ENCODE measurements at regions not wholly inside any gene's neighbourhood (a gene's known extent, or its start where the extent isn't known, plus 50 kb on each side); places are given as distances from the start of the nearest gene placed in this dataset.

GRCh38 chr4:38377195-38377594 lies 286.8 kb upstream of the KLF3 start (continued):
- TF ChIP-seq, protein P1, sequence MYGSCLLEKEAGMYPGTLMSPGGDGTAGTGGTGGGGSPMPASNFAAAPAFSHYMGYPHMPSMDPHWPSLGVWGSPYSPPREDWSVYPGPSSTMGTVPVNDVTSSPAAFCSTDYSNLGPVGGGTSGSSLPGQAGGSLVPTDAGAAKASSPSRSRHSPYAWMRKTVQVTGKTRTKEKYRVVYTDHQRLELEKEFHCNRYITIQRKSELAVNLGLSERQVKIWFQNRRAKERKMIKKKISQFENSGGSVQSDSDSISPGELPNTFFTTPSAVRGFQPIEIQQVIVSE (CRISPR knock-in tag; IDR thresholded peaks at IDR 0.05; ENCODE audit: borderline replicate concordance) = no peak
- no peak for TF ChIP-seq TEAD4 (CRISPR knock-in tag; IDR thresholded peaks at IDR 0.05)

- no peak for ATAC-seq
- POLR2A ChIA-PET = no interaction called here
- CTCF ChIA-PET = no interaction called here
- Mint-ChIP-seq H3K27me3 (ENCODE audit: low read depth) (no peaks in the 10 kb centered on the region), H3K9me3 (peaks cover 9% of the 10 kb centered on the region), H3K27ac (no peak overlapping the region), H3K4me1 (no peaks in the 10 kb centered on the region), H3K36me3 (no peaks in the 10 kb centered on the region), H3K4me3 (no peak overlapping the region)
- TF ChIP-seq, protein P2, sequence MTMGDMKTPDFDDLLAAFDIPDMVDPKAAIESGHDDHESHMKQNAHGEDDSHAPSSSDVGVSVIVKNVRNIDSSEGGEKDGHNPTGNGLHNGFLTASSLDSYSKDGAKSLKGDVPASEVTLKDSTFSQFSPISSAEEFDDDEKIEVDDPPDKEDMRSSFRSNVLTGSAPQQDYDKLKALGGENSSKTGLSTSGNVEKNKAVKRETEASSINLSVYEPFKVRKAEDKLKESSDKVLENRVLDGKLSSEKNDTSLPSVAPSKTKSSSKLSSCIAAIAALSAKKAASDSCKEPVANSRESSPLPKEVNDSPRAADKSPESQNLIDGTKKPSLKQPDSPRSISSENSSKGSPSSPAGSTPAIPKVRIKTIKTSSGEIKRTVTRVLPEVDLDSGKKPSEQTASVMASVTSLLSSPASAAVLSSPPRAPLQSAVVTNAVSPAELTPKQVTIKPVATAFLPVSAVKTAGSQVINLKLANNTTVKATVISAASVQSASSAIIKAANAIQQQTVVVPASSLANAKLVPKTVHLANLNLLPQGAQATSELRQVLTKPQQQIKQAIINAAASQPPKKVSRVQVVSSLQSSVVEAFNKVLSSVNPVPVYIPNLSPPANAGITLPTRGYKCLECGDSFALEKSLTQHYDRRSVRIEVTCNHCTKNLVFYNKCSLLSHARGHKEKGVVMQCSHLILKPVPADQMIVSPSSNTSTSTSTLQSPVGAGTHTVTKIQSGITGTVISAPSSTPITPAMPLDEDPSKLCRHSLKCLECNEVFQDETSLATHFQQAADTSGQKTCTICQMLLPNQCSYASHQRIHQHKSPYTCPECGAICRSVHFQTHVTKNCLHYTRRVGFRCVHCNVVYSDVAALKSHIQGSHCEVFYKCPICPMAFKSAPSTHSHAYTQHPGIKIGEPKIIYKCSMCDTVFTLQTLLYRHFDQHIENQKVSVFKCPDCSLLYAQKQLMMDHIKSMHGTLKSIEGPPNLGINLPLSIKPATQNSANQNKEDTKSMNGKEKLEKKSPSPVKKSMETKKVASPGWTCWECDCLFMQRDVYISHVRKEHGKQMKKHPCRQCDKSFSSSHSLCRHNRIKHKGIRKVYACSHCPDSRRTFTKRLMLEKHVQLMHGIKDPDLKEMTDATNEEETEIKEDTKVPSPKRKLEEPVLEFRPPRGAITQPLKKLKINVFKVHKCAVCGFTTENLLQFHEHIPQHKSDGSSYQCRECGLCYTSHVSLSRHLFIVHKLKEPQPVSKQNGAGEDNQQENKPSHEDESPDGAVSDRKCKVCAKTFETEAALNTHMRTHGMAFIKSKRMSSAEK (CRISPR knock-in tag; IDR thresholded peaks at IDR 0.05; ENCODE audit: borderline replicate concordance) = no peak
- no peak for TF ChIP-seq ELF4 (CRISPR knock-in tag; IDR thresholded peaks at IDR 0.05; ENCODE audit: low read depth)
- no peak for TF ChIP-seq TEAD4 (CRISPR knock-in tag; IDR thresholded peaks at IDR 0.05)
- TF ChIP-seq, protein P3, sequence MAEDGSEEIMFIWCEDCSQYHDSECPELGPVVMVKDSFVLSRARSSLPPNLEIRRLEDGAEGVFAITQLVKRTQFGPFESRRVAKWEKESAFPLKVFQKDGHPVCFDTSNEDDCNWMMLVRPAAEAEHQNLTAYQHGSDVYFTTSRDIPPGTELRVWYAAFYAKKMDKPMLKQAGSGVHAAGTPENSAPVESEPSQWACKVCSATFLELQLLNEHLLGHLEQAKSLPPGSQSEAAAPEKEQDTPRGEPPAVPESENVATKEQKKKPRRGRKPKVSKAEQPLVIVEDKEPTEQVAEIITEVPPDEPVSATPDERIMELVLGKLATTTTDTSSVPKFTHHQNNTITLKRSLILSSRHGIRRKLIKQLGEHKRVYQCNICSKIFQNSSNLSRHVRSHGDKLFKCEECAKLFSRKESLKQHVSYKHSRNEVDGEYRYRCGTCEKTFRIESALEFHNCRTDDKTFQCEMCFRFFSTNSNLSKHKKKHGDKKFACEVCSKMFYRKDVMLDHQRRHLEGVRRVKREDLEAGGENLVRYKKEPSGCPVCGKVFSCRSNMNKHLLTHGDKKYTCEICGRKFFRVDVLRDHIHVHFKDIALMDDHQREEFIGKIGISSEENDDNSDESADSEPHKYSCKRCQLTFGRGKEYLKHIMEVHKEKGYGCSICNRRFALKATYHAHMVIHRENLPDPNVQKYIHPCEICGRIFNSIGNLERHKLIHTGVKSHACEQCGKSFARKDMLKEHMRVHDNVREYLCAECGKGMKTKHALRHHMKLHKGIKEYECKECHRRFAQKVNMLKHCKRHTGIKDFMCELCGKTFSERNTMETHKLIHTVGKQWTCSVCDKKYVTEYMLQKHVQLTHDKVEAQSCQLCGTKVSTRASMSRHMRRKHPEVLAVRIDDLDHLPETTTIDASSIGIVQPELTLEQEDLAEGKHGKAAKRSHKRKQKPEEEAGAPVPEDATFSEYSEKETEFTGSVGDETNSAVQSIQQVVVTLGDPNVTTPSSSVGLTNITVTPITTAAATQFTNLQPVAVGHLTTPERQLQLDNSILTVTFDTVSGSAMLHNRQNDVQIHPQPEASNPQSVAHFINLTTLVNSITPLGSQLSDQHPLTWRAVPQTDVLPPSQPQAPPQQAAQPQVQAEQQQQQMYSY (CRISPR knock-in tag; IDR thresholded peaks at IDR 0.05) = no peak
- no peak for TF ChIP-seq ZNF423 (CRISPR knock-in tag; IDR thresholded peaks at IDR 0.05)
- no peak for TF ChIP-seq JUN (CRISPR knock-in tag; IDR thresholded peaks at IDR 0.05)
- TF ChIP-seq NFYB (CRISPR knock-in tag; conservative IDR thresholded peaks at IDR 0.05; ENCODE audit: low read depth) = no peak
- no peak for TF ChIP-seq MYBL2 (CRISPR knock-in tag; IDR thresholded peaks at IDR 0.05)
- TF ChIP-seq, protein P4, sequence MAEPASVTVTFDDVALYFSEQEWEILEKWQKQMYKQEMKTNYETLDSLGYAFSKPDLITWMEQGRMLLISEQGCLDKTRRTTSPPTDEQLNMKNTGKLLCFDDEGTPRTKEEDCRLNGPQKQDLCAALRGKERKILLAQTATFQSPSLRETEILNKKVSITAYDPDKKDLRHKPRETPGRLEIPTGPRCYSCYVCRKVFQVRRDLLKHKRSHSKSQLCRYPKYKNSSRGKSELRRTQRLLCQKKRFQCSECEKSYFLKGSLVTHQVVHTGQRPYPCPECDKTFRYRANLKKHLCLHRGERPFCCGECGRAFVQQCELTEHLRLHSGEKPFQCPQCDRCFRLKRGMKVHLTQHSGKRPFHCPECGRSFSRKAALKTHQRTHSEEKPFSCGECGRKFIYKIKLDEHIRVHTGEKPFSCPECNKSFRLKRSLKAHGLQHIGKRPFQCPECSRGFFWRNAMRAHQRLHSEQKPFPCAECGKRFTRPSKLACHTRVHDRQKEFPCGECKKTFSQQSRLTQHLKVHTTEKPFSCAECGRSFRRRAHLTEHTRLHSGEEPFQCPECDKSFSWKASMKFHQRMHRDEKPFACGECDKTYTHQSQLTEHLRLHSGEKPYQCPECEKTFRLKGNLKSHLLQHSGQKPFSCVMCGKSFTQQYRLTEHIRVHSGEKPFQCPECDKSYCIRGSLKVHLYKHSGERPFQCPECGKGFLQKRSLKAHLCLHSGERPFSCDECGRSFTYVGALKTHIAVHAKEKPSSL (CRISPR knock-in tag; conservative IDR thresholded peaks at IDR 0.05) = no peak
- no peak for TF ChIP-seq JAZF1 (CRISPR knock-in tag; IDR thresholded peaks at IDR 0.05)
- TF ChIP-seq TP53 (CRISPR knock-in tag; IDR thresholded peaks at IDR 0.05) = no peak
- no peak for TF ChIP-seq CREM (CRISPR knock-in tag; IDR thresholded peaks at IDR 0.05)
- no peak for TF ChIP-seq FOXK1 (CRISPR knock-in tag; IDR thresholded peaks at IDR 0.05)
- no peak for TF ChIP-seq OVOL2 (CRISPR knock-in tag; IDR thresholded peaks at IDR 0.05; ENCODE audit: borderline replicate concordance)
- no peak for TF ChIP-seq TCF7 (CRISPR knock-in tag; IDR thresholded peaks at IDR 0.05; ENCODE audit: low read depth)
- no peak for TF ChIP-seq ZNF121 (CRISPR knock-in tag; IDR thresholded peaks at IDR 0.05)
- TF ChIP-seq, protein P5, sequence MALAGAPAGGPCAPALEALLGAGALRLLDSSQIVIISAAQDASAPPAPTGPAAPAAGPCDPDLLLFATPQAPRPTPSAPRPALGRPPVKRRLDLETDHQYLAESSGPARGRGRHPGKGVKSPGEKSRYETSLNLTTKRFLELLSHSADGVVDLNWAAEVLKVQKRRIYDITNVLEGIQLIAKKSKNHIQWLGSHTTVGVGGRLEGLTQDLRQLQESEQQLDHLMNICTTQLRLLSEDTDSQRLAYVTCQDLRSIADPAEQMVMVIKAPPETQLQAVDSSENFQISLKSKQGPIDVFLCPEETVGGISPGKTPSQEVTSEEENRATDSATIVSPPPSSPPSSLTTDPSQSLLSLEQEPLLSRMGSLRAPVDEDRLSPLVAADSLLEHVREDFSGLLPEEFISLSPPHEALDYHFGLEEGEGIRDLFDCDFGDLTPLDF (CRISPR knock-in tag; IDR thresholded peaks at IDR 0.05) = no peak
- TF ChIP-seq KAT7 (CRISPR knock-in tag; IDR thresholded peaks at IDR 0.05; ENCODE audit: borderline replicate concordance) = no peak
- no peak for DNase-seq (ENCODE audit: low spot score)
Observed at GRCh38 chr4:38378478-38378877, 285.5 kb upstream of the KLF3 start.
